ENCODE measurements at regions not wholly inside any gene's neighbourhood (a gene's known extent, or its start where the extent isn't known, plus 50 kb on each side); places are given as distances from the start of the nearest gene placed in this dataset.

DNA sequence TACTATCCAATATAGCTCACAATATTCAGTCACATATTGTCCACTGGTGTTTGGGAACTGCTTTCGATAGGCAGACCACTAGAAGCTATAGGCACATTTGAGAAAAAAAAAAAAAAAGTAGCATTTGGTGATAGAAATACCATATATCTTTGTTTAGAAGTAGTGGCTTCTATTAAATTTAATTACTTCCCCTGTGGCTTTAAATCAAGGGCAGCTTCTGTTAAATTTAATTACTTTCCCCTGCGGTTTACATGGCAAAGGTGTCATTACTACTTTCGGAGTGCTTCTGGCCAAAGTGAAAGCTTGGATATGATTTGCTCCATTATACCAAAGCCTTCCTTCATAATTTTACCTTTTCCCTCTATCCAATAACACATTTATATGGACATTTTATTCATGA is 229.9 kb downstream of the TTLL7 start:
- in situ Hi-C loops (cut with MboI; ENCODE audit: low pct_unique_long_range_greater_than_20kb, low sequenced_read_pairs, unreplicated experiment): no loop called here
- TF ChIP-seq, protein P1, sequence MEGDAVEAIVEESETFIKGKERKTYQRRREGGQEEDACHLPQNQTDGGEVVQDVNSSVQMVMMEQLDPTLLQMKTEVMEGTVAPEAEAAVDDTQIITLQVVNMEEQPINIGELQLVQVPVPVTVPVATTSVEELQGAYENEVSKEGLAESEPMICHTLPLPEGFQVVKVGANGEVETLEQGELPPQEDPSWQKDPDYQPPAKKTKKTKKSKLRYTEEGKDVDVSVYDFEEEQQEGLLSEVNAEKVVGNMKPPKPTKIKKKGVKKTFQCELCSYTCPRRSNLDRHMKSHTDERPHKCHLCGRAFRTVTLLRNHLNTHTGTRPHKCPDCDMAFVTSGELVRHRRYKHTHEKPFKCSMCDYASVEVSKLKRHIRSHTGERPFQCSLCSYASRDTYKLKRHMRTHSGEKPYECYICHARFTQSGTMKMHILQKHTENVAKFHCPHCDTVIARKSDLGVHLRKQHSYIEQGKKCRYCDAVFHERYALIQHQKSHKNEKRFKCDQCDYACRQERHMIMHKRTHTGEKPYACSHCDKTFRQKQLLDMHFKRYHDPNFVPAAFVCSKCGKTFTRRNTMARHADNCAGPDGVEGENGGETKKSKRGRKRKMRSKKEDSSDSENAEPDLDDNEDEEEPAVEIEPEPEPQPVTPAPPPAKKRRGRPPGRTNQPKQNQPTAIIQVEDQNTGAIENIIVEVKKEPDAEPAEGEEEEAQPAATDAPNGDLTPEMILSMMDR (IDR thresholded peaks at IDR 0.05; ENCODE audit: extremely low read depth, insufficient read depth, missing control alignments): no peak
- DNase-seq (ENCODE audit: low spot score): no peak

DNA sequence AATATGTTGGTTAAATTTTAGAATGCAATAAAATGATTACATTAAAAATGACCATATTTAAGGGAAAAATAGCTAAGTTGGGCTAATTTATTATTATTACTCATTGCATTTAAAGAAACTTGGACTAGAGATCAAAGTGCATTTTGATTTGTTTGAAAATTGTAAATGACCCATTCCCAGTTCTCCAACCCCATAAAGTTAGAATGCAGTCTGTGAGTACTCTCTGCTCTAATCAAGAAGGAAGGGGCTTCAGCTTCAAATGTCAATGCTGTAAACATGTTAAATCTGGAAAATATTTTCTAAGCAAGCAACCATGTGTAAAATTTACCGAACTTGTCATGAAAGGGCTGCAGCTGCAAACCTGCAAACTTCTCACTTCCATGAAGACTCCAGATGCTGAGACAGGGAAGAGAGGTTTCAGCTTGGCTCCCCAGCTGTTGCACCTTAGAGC is 232.7 kb downstream of the TTLL7 start:
- DNase-seq (ENCODE audit: low spot score): no peak
- TF ChIP-seq, protein P1 (IDR thresholded peaks at IDR 0.05; ENCODE audit: extremely low read depth, insufficient read depth, missing control alignments): no peak
- in situ Hi-C loops (cut with MboI; ENCODE audit: low pct_unique_long_range_greater_than_20kb, low sequenced_read_pairs, unreplicated experiment): no loop called here

DNA sequence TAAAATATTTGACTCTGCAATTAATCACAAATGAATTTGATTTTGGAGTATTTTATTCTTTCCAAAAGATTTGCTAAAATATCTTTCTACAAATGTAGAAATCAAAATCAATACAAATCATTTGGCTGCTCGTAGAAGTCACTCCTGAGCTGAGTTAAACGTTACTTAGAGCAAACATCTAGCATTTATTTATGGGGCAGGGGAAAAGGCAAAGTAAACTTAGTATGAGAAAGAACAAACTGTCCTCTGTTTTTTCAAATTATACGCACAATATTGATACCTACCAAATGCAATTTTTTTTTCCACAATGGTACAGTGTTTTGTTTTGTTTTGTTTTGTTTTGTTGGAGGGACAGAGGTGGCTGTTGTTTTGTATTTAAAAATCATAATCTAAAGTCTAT is 233.8 kb downstream of the TTLL7 start:
- TF ChIP-seq, protein P1 (IDR thresholded peaks at IDR 0.05; ENCODE audit: extremely low read depth, insufficient read depth, missing control alignments): no peak
- in situ Hi-C loops (cut with MboI; ENCODE audit: low pct_unique_long_range_greater_than_20kb, low sequenced_read_pairs, unreplicated experiment): no loop called here
- DNase-seq (ENCODE audit: low spot score): no peak

DNA sequence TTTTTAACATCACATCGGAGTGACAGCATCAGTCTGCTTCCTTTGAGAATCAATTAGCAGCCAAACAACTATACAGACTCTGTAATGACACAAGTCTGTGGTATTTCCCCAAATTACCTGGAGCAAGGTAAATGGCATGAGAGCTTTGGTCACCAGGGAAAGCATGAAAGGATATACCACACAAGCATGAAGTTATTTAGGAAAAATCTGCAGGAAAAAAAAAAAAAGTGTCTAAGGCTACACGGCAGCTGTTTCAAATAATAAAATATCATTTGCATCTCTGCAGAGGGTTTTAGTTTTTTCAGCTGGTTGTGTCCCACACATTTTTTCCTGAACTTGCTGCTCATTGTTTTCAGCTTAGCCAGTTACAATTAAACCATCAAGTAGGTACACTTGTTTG is 234.7 kb downstream of the TTLL7 start:
- TF ChIP-seq, protein P1 (IDR thresholded peaks at IDR 0.05; ENCODE audit: extremely low read depth, insufficient read depth, missing control alignments): no peak
- in situ Hi-C loops (cut with MboI; ENCODE audit: low pct_unique_long_range_greater_than_20kb, low sequenced_read_pairs, unreplicated experiment): no loop called here
- no peak for DNase-seq (ENCODE audit: low spot score)

DNA sequence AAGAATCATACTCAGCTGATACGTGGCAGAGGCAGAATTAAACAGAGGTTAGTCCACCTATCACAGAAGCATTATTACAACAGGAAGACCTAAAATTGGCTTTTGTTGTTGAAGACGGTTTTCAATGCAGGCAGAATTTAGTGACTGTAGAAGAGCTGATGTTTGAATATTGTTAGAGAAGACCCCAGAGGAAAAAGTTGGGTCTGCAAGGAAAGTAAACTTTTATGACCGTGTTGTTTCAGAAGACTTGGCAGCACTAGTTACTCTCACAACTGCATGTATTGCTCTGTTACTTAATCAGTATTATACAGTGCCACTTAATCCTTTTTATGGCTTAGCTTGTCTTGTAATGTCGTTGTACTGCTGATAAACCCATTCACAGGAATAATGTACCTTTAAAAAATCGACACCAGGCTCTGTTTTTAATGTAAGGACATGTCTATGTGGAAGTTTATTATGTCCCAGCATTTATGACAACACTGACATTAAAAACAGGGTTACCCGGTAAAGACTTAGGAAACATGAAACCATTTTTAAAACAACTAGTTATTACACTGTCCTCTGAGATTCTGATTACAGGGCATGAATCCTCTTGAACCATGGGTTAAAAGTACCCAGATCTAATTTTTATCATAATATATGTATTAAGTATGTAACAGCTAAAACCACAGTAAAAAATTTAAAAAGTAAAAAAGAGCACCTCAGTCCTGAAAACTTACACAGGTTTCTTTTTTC is 235.4 kb downstream of the TTLL7 start:
- TF ChIP-seq, protein P1 (IDR thresholded peaks at IDR 0.05; ENCODE audit: extremely low read depth, insufficient read depth, missing control alignments): no peak
- in situ Hi-C loops (cut with MboI; ENCODE audit: low pct_unique_long_range_greater_than_20kb, low sequenced_read_pairs, unreplicated experiment): no loop called here
- DNase-seq (ENCODE audit: low spot score): no peak

DNA sequence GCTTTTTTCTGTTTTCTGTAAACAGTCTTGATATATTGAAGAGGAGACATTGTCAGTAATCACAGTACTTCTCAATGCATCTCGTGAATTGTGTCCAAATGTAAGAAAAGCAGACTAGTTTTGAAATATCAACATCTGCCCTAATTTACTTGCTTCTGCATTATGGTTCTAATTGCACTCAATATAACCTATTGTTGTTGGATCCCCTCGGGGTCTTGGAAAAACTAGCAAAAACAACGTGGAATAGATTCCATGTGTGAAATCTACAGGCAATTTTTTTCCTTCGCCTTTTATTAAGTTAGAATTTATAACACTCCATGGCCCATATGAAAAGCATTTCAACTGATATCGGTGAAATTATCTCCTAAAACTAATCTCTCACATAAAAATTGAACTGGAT is 236.5 kb downstream of the TTLL7 start:
- no peak for DNase-seq (ENCODE audit: low spot score)
- TF ChIP-seq, protein P1 (IDR thresholded peaks at IDR 0.05; ENCODE audit: extremely low read depth, insufficient read depth, missing control alignments): no peak
- in situ Hi-C loops (cut with MboI; ENCODE audit: low pct_unique_long_range_greater_than_20kb, low sequenced_read_pairs, unreplicated experiment): no loop called here

Data from GM13977 (cell line).